IPS DF 19.7 (cell line): ENCODE measurements at regions not wholly inside any gene's neighbourhood (a gene's known extent, or its start where the extent isn't known, plus 50 kb on each side); places are given as distances from the start of the nearest gene placed in this dataset.

Source experiments
- DNase-seq: peaks from one replicate; pipeline ENCODE4 v3.0.0-alpha.2; 2013; ENCODE audit warnings: low read depth, low spot score

GRCh38 chr10:128614016-128614605 is 487.9 kb upstream of the MKI67 start:
- DNase-seq = no peak

GRCh38 chr10:128614802-128615553 is 488.8 kb upstream of the MKI67 start:
- DNase-seq = no peak

GRCh38 chr10:128617532-128617931 is 491.3 kb upstream of the MKI67 start:
- no peak for DNase-seq

- no peak for DNase-seq
Measured at GRCh38 chr10:128622706-128623105, 496.5 kb upstream of the MKI67 start.

GRCh38 chr10:128623776-128624175 is 497.6 kb upstream of the MKI67 start:
- DNase-seq = no peak

GRCh38 chr10:128624656-128625530 is 498.7 kb upstream of the MKI67 start:
- no peak for DNase-seq

- no peak for DNase-seq
Measured at GRCh38 chr10:128625926-128626325, 499.7 kb upstream of the MKI67 start.

GRCh38 chr10:128626397-128627000 is 500.3 kb upstream of the MKI67 start:
- peak; percentile 59 for DNase-seq

GRCh38 chr10:128627811-128628210 is 501.6 kb upstream of the MKI67 start:
- no peak for DNase-seq

GRCh38 chr10:128628252-128628651 is 502.0 kb upstream of the MKI67 start:
- DNase-seq = no peak

- DNase-seq = no peak
Measured at GRCh38 chr10:128629111-128630096, 503.2 kb upstream of the MKI67 start.

- DNase-seq = no peak
Measured at GRCh38 chr10:128630787-128631252, 504.6 kb upstream of the MKI67 start.

- DNase-seq = no peak
Measured at GRCh38 chr10:128631801-128632241, 505.6 kb upstream of the MKI67 start.

GRCh38 chr10:128632694-128633093 is 506.5 kb upstream of the MKI67 start:
- no peak for DNase-seq

GRCh38 chr10:128633864-128634540 is 507.8 kb upstream of the MKI67 start:
- no peak for DNase-seq

GRCh38 chr10:128642023-128642422 is 515.8 kb upstream of the MKI67 start:
- DNase-seq = no peak

- DNase-seq = no peak
Measured at GRCh38 chr10:128642502-128642901, 516.3 kb upstream of the MKI67 start.

GRCh38 chr10:128643658-128644057 is 517.4 kb upstream of the MKI67 start:
- DNase-seq = no peak

- DNase-seq = no peak
Measured at GRCh38 chr10:128645486-128645885, 519.3 kb upstream of the MKI67 start.

- no peak for DNase-seq
Measured at GRCh38 chr10:128646956-128647355, 520.7 kb upstream of the MKI67 start.
